H1 (cell line): ENCODE measurements at regions not wholly inside any gene's neighbourhood (a gene's known extent, or its start where the extent isn't known, plus 50 kb on each side); places are given as distances from the start of the nearest gene placed in this dataset.

Source experiments
- SIN3A ChIP-seq, 2 experiments: IDR thresholded peaks in 1 of 2; conservative IDR thresholded peaks in 1 of 2; 2 replicates each; pipeline ENCODE4 v1.6.1; 2011 to 2012; ENCODE audit warnings: low read length in 2 of 2, improper control_type of control experiment in 1 of 2, low read depth in 1 of 2, mild to moderate bottlenecking in 1 of 2
- TF ChIP-seq, protein P1 (sequence below): fragments of 300-600 bp; sonication (generic); IDR thresholded peaks from 2 replicates; pipeline ENCODE4 v1.7.1; 2012; ENCODE audit warnings: low read length, moderate library complexity, mild to moderate bottlenecking, inconsistent platforms; ENCODE audit not compliant: insufficient replicate concordance

GRCh38 chr3:70426071-70426470, 113.6 kb upstream of the MDFIC2 start (continued):
- TF ChIP-seq, protein P1, sequence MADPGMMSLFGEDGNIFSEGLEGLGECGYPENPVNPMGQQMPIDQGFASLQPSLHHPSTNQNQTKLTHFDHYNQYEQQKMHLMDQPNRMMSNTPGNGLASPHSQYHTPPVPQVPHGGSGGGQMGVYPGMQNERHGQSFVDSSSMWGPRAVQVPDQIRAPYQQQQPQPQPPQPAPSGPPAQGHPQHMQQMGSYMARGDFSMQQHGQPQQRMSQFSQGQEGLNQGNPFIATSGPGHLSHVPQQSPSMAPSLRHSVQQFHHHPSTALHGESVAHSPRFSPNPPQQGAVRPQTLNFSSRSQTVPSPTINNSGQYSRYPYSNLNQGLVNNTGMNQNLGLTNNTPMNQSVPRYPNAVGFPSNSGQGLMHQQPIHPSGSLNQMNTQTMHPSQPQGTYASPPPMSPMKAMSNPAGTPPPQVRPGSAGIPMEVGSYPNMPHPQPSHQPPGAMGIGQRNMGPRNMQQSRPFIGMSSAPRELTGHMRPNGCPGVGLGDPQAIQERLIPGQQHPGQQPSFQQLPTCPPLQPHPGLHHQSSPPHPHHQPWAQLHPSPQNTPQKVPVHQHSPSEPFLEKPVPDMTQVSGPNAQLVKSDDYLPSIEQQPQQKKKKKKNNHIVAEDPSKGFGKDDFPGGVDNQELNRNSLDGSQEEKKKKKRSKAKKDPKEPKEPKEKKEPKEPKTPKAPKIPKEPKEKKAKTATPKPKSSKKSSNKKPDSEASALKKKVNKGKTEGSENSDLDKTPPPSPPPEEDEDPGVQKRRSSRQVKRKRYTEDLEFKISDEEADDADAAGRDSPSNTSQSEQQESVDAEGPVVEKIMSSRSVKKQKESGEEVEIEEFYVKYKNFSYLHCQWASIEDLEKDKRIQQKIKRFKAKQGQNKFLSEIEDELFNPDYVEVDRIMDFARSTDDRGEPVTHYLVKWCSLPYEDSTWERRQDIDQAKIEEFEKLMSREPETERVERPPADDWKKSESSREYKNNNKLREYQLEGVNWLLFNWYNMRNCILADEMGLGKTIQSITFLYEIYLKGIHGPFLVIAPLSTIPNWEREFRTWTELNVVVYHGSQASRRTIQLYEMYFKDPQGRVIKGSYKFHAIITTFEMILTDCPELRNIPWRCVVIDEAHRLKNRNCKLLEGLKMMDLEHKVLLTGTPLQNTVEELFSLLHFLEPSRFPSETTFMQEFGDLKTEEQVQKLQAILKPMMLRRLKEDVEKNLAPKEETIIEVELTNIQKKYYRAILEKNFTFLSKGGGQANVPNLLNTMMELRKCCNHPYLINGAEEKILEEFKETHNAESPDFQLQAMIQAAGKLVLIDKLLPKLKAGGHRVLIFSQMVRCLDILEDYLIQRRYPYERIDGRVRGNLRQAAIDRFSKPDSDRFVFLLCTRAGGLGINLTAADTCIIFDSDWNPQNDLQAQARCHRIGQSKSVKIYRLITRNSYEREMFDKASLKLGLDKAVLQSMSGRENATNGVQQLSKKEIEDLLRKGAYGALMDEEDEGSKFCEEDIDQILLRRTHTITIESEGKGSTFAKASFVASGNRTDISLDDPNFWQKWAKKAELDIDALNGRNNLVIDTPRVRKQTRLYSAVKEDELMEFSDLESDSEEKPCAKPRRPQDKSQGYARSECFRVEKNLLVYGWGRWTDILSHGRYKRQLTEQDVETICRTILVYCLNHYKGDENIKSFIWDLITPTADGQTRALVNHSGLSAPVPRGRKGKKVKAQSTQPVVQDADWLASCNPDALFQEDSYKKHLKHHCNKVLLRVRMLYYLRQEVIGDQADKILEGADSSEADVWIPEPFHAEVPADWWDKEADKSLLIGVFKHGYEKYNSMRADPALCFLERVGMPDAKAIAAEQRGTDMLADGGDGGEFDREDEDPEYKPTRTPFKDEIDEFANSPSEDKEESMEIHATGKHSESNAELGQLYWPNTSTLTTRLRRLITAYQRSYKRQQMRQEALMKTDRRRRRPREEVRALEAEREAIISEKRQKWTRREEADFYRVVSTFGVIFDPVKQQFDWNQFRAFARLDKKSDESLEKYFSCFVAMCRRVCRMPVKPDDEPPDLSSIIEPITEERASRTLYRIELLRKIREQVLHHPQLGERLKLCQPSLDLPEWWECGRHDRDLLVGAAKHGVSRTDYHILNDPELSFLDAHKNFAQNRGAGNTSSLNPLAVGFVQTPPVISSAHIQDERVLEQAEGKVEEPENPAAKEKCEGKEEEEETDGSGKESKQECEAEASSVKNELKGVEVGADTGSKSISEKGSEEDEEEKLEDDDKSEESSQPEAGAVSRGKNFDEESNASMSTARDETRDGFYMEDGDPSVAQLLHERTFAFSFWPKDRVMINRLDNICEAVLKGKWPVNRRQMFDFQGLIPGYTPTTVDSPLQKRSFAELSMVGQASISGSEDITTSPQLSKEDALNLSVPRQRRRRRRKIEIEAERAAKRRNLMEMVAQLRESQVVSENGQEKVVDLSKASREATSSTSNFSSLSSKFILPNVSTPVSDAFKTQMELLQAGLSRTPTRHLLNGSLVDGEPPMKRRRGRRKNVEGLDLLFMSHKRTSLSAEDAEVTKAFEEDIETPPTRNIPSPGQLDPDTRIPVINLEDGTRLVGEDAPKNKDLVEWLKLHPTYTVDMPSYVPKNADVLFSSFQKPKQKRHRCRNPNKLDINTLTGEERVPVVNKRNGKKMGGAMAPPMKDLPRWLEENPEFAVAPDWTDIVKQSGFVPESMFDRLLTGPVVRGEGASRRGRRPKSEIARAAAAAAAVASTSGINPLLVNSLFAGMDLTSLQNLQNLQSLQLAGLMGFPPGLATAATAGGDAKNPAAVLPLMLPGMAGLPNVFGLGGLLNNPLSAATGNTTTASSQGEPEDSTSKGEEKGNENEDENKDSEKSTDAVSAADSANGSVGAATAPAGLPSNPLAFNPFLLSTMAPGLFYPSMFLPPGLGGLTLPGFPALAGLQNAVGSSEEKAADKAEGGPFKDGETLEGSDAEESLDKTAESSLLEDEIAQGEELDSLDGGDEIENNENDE = no peak
- no peak for TF ChIP-seq SIN3A (conservative IDR thresholded peaks at IDR 0.05 in 1 of 2, IDR thresholded peaks at IDR 0.05 in 1 of 2; ENCODE audit: low read depth in 1 of 2, low read length in 2 of 2)
- TF ChIP-seq, all 59 proteins: peak for 0
